Duodenal mucosa (tissue), 2 donors: ENCODE measurements at regions not wholly inside any gene's neighbourhood (a gene's known extent, or its start where the extent isn't known, plus 50 kb on each side); places are given as distances from the start of the nearest gene placed in this dataset.

Experiments
- H3K27ac ChIP-seq: one replicate; pipeline ENCODE4 v1.7.0; 2013; ENCODE audit warnings: low read depth, low read length
- H3K27me3 ChIP-seq, 2 donors: one replicate each; pipeline ENCODE4 v1.7.0; 2013; ENCODE audit warnings: low read length in 2 of 2, control low read depth in 1 of 2; ENCODE audit not compliant: insufficient read depth in 2 of 2, control insufficient read depth in 1 of 2
- H3K36me3 ChIP-seq, 2 donors: one replicate each; pipeline ENCODE4 v1.7.0; 2013; ENCODE audit warnings: low read length in 2 of 2, control low read depth in 1 of 2; ENCODE audit not compliant: insufficient read depth in 2 of 2, control insufficient read depth in 1 of 2
- H3K4me1 ChIP-seq, 2 donors: one replicate each; pipeline ENCODE4 v1.7.0; 2013; ENCODE audit warnings: low read length in 2 of 2, control low read depth in 1 of 2; ENCODE audit not compliant: insufficient read depth in 2 of 2, control insufficient read depth in 1 of 2
- H3K4me3 ChIP-seq, 2 donors: one replicate each; pipeline ENCODE4 v1.7.0; 2013; ENCODE audit warnings: low read length in 2 of 2, low read depth in 1 of 2
- H3K9ac ChIP-seq, 2 donors: one replicate each; pipeline ENCODE4 v1.7.0; 2013; ENCODE audit warnings: low read length in 2 of 2, low read depth in 1 of 2
- H3K9me3 ChIP-seq, 2 donors: one replicate each; pipeline ENCODE4 v1.7.0; 2013; ENCODE audit warnings: low read length in 2 of 2, control low read depth in 1 of 2; ENCODE audit not compliant: control insufficient read depth in 1 of 2

- Histone ChIP-seq H3K4me3 (no peak overlapping the region), H3K36me3 (no peaks in the 10 kb centered on the region), H3K9me3 (no peaks in the 10 kb centered on the region), H3K4me1 (peaks cover 3 to 5% of the 10 kb centered on the region in 2 donors), H3K27me3 (no peaks in the 10 kb centered on the region), H3K27ac (no peak overlapping the region), H3K9ac (no peak overlapping the region)
Measured at GRCh38 chr7:132652507-132652906, 76.2 kb upstream of the PLXNA4 start.

- Histone ChIP-seq H3K4me1 (peaks cover 3 to 5% of the 10 kb centered on the region in 2 donors), H3K9ac (no peak overlapping the region), H3K9me3 (no peaks in the 10 kb centered on the region), H3K27me3 (no peaks in the 10 kb centered on the region), H3K4me3 (no peak overlapping the region), H3K36me3 (no peaks in the 10 kb centered on the region), H3K27ac (no peak overlapping the region)
Measured at GRCh38 chr7:132650498-132650897, 74.2 kb upstream of the PLXNA4 start.

DNA sequence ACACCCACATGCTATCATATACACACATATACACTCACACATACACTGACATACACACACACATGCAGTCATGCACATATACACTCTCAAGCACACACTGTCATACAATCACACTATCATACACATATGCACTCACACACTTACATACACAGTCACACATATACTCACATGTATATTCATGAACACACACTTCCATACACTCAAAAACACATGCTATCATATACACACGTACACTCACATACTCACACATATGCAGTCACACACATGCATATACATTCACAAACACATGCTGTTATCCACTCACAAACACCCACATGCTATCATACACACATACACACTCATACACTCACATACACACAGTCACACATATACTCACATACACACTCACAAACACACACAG is 71.0 kb upstream of the PLXNA4 start:
- H3K36me3 ChIP-seq, result no peaks in the 10 kb centered on the region
- H3K9ac ChIP-seq, result no peak overlapping the region
- no peaks in the 10 kb centered on the region for H3K4me1 ChIP-seq
- H3K27me3 ChIP-seq, result no peaks in the 10 kb centered on the region
- no peaks in the 10 kb centered on the region for H3K9me3 ChIP-seq
- H3K27ac ChIP-seq, result no peak overlapping the region
- H3K4me3 ChIP-seq, result no peak overlapping the region

DNA sequence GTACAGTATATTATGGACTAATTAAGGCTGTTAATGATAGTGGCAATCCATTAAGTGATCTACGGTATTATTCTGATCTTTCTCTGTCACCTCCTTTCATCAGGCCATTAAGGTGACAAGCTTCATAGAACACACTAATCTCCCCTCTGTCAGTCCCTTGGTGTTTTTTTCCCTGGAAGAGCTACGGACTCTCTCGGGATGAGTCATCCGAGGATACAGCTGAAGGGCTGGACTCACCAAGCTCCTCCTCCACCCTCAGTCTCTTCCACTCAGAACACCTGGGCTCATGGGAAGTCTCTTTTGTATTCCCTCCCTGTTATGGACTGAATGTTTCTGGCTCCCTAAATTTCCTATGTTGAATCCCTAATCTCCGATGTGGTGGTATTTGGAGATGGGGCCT is 69.8 kb upstream of the PLXNA4 start:
- Histone ChIP-seq H3K27me3 (no peaks in the 10 kb centered on the region), H3K36me3 (no peaks in the 10 kb centered on the region), H3K27ac (no peak overlapping the region), H3K9ac (no peak overlapping the region), H3K4me3 (no peak overlapping the region), H3K9me3 (no peaks in the 10 kb centered on the region), H3K4me1 (no peaks in the 10 kb centered on the region)

GRCh38 chr7:132643302-132643701 is 67.0 kb upstream of the PLXNA4 start:
- H3K4me3 ChIP-seq, result no peak overlapping the region
- no peaks in the 10 kb centered on the region for H3K27me3 ChIP-seq
- H3K36me3 ChIP-seq, result no peaks in the 10 kb centered on the region
- no peak overlapping the region for H3K9ac ChIP-seq
- no peak overlapping the region for H3K27ac ChIP-seq
- H3K9me3 ChIP-seq, result no peaks in the 10 kb centered on the region
- no peaks in the 10 kb centered on the region for H3K4me1 ChIP-seq

DNA sequence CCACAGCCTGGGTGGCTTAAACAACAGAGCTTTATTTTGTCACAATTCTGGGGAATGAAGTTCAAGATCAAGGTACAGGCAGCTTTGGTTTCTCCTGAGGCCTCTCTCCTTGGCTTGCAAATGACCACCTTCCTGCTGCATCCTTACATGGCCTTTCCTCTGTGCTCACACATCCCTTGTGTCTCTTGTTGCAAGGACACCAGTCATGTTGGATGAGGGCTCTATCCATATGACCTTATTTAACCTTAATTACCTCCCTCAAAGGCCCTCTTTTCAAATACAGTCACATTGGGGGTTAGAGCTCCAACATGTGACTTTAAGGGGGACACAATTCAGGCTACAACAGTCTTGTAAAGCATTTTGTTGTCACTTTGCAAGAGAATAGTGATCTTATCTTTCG is 65.0 kb upstream of the PLXNA4 start:
- no peaks in the 10 kb centered on the region for H3K36me3 ChIP-seq
- no peak overlapping the region for H3K9ac ChIP-seq
- H3K4me3 ChIP-seq, result no peak overlapping the region
- H3K9me3 ChIP-seq, result no peaks in the 10 kb centered on the region
- H3K4me1 ChIP-seq, result no peaks in the 10 kb centered on the region
- no peak overlapping the region for H3K27ac ChIP-seq
- no peaks in the 10 kb centered on the region for H3K27me3 ChIP-seq

- no peaks in the 10 kb centered on the region for H3K36me3 ChIP-seq
- H3K4me1 ChIP-seq, result no peaks in the 10 kb centered on the region
- H3K9me3 ChIP-seq, result no peaks in the 10 kb centered on the region
- no peak overlapping the region for H3K27ac ChIP-seq
- H3K9ac ChIP-seq, result no peak overlapping the region
- no peaks in the 10 kb centered on the region for H3K27me3 ChIP-seq
- no peak overlapping the region for H3K4me3 ChIP-seq
Measured at GRCh38 chr7:132639983-132640382, 63.7 kb upstream of the PLXNA4 start.

DNA sequence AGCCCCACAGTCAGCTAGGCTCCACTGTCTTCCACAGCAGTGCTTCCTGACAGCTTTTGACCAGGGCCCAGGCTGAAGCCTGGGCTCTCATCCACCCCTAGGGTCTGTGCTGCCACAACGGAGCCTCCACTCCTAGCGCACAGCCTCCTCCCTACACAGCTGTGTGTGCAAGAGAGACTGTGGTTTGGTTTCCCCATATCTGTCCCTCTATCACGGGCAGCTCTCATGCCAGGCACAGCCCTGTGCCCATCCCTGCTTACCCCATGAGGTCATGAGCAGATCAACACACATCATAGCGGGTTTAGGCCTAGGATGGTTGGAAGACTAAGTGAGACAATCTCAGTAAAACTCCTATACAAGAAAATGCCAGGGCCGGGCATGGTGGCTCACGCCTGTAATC is 61.7 kb upstream of the PLXNA4 start:
- Histone ChIP-seq H3K9me3 (no peaks in the 10 kb centered on the region), H3K4me3 (no peak overlapping the region), H3K36me3 (no peaks in the 10 kb centered on the region), H3K4me1 (no peaks in the 10 kb centered on the region), H3K9ac (no peak overlapping the region), H3K27me3 (no peaks in the 10 kb centered on the region), H3K27ac (no peak overlapping the region)

DNA sequence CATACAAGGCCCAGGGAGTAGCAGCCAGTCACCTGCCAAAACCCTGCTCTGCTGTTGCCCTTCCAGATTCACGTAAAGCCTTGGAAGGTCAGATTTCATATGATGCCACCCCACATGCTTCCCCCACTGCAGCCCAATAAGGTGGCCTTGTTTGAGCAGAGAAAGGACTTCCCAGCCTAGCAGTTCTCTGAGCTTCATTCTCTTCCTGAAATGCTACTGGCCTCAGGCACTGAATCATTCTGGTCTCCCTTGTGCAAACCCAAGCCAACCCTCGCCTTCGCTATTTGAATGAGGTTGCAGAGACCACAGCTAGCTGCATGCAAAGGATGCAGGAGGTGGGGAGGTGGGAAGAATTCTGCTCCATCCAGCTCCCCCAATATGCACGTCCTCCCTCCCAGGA is 60.3 kb upstream of the PLXNA4 start:
- Histone ChIP-seq H3K27me3 (no peaks in the 10 kb centered on the region), H3K9me3 (no peaks in the 10 kb centered on the region), H3K4me3 (no peak overlapping the region), H3K36me3 (no peaks in the 10 kb centered on the region), H3K27ac (no peak overlapping the region), H3K9ac (no peak overlapping the region), H3K4me1 (no peaks in the 10 kb centered on the region)

- H3K36me3 ChIP-seq, result no peaks in the 10 kb centered on the region
- H3K4me3 ChIP-seq, result no peak overlapping the region
- H3K9ac ChIP-seq, result no peak overlapping the region
- H3K27me3 ChIP-seq, result no peaks in the 10 kb centered on the region
- no peak overlapping the region for H3K27ac ChIP-seq
- no peaks in the 10 kb centered on the region for H3K4me1 ChIP-seq
- no peaks in the 10 kb centered on the region for H3K9me3 ChIP-seq
Measured at GRCh38 chr7:132635127-132635526, 58.9 kb upstream of the PLXNA4 start.

- no peaks in the 10 kb centered on the region for H3K27me3 ChIP-seq
- no peaks in the 10 kb centered on the region for H3K36me3 ChIP-seq
- no peak overlapping the region for H3K27ac ChIP-seq
- H3K4me3 ChIP-seq, result no peak overlapping the region
- H3K4me1 ChIP-seq, result no peaks in the 10 kb centered on the region
- H3K9ac ChIP-seq, result no peak overlapping the region
- no peaks in the 10 kb centered on the region for H3K9me3 ChIP-seq
Measured at GRCh38 chr7:132630834-132631233, 54.6 kb upstream of the PLXNA4 start.
